Fibroblast of skin of abdomen (primary cell): ENCODE measurements at regions not wholly inside any gene's neighbourhood (a gene's known extent, or its start where the extent isn't known, plus 50 kb on each side); places are given as distances from the start of the nearest gene placed in this dataset.

Experiments
- DNase-seq: peaks from one replicate; pipeline ENCODE4 v3.0.0-alpha.2; 2013

DNA sequence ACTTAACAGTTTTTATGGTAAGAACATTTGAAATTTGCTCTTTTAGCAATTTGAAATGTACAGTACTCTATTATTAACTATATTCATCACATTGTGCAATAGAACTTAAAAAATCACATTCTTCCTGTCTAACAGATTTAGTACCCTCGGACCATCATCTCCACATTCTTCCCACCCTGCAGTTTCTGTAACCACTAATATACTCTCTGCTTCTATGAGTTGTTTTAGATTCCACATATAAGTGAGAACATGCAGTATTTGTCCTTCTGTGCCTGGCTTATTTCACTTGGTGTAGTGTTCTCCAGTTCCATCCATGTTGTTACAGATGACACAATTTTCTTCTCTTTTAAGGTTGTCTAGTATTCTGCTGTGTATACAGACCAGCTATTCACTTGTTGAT is 88.9 kb upstream of the SEC61G start:
- DNase-seq = no peak

DNA sequence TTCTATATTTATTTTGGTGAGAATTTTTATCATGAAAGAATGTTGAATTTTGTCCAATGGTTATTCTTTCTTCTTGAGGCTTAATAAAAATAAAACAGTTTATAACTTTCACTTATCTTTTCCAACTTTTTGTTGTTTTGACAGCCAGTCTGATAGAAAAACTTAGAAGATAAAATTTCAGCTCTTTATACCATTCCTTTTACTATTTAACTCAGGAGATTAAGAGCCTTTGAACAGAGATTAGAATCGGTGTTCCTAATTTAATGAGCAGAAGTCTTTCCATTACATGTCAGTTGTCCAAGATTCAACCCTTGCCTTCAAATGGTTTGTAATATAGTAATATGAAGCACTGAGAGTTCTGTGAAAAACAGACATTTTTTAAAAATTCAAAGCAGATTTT is 97.8 kb upstream of the SEC61G start:
- DNase-seq = no peak

DNA sequence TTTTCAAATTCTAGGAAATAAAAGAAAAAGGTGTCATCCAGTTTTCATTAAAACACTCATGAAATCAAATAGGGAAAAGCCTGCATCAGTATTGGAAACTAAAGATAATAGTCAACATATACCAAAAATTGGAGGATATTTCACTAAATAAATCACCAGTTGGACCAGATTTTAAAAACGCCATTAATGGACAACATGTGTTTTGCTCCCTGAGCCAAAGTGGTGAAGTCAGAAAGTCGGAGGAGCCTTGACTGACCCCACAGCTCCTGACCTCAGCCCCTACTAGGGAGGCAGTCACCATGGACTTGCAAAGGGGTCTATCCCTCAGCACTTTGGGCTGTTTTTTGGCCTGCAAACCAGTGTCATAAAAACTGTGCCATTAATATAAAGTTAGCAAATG is 98.3 kb upstream of the SEC61G start:
- no peak for DNase-seq

DNA sequence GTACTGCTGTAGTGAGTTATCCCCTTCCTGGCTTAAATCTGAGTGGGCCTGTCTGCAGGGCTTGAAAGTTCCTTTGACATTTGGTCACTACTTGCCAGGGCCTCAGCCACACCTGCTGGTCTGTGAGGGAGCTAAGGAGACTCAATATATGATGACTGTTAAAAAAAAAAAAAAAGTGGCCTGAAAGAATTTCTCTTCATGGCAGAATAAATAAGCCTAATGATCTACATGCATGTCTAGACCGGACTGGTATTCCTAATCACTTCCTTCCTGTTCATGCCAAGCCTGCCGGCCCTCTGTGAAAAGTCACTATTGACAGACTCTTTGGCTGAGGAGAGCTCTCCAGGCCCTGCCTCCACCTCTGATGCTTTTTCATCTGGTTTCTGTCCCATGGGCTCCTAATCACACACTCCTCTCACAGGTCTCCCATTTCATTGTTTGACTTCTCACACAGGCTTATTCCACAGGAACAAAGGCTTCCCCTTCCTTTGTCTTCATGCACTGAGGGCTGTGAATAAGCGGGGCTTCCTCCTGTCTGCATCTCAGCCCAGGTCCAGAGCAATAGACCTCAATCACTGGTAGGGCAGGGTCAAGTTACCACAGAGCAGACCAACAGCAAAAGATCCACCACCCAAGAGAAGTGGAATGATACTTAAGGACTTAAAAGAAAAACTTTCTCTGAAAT is 99.1 kb upstream of the SEC61G start:
- no peak for DNase-seq

DNA sequence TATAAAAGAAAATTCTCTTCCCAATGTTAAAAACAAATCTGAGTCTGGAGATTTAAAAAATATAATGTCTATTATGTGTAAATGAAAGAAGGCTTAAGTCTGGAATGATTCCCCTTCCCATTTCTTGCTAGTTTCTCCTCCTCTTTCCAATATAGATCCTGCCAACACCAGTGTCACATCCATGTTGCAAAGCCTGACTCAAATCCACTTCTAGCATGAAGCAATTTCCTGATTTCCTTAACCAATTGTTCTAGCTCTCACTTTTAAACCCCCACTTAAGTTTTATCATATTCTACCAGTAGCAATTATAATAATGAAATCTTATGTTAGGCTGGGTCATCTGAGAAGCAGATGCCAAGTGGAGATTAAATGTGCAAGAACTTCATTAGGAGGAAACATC is 100.1 kb upstream of the SEC61G start:
- DNase-seq = no peak

DNA sequence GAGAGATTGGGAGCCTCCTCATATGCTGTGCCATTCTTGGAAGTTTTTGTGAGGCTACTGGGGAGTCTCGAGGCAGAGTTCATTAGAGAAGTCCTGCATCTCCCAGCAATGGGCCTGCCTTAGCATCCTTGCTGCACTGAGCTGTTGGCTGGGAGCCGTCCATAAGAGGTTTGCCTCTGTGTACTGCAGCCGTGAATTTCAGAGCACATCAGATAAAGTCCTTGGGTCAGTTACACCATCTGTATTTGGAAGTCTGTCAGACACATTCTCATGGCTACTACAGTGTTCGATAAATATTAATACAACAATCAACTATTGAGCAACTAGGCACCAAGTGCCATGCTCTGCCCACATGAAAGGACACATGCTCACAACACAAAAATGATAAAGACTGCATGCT is 100.5 kb upstream of the SEC61G start:
- no peak for DNase-seq

DNA sequence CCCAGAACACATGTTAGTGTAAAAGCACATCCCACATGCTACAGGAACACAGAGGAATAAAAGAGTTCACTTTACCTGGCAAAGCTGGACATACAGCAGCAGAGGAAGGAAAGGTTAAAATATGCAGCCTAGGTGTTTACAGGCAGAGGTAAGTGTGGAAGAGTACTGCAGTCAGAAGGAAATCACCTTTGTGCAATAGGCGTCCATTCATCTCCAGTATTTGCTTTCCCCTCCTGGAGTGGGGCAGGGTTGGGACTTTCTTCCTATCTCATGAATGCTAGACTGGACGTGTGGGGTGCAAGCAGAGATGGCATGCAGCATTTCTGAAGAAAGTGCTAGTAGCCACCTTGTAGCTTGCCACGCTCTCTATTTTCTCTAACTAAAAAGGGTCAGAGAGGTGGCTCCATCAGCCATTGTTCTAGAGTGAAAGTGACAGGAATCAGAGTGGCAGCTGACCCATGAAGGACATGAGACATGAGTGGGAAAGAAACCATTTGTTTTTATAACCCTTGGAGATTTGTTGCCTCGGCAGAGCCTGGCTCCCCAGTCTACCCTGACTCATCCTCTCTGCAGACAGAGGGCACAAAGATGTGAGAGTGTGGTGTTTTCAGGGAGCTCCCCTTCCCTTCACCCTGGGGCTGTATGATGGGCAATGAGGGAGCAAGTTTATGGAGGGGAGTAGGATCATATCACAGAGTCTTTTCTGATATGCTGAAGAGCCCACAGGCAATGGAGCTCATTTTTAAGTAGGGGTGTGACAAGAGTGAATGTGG is 101.2 kb upstream of the SEC61G start:
- DNase-seq = no peak

DNA sequence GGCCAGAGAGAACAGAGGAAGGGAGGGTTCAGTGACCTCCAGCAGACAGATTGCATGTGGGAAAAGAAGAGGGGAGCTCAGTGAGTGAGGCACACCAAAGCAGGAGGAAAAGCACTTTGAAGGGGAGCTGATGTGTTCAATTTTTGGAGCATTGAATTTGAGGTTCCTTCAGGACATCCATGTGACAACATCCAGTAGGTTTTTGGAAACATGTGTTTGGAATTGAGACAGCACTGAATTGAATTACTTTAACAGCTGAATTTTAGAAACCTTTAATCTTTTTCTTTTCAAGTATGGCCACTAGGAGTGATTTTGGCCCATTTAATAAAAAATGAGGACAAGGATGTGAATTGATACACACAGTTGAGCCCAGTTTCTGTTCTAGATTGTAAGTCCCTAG is 101.8 kb upstream of the SEC61G start:
- DNase-seq = no peak

DNA sequence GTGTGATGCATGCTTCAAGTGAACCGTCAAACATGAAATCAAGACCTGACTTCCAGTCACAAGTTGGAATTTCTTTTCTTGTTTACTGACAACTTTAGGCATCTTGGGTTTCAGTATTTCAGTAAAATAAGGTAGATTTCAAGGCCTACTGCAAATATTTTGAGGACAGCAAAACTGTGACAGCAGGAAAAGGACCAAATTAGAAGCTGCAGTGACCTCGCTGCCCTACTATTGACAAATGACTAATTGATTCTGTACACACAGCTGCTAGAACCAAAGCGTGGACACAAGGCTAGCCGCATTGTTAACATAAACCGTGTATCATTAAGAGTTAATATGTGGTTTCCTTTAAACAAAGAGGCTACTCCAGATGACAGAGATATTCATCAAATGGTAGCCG is 105.7 kb upstream of the SEC61G start:
- DNase-seq = no peak

DNA sequence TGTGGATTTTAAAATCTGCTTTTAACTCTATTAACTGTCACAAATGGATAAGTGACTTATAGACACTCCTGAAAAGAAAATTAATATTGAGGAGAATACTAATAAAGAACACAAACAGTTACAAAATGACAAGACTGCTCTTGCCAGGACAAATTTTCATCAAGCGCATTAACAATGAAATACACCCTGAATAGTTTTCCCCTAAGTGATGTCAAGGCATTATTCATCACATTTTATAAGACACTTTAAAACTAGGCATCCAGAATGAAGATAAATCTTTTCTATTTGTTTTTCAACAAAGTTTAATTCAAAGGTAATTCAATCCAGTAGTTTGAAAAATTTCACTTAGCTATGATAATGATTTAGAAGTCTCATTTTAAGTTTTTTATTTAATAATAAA is 110.5 kb upstream of the SEC61G start:
- no peak for DNase-seq

DNA sequence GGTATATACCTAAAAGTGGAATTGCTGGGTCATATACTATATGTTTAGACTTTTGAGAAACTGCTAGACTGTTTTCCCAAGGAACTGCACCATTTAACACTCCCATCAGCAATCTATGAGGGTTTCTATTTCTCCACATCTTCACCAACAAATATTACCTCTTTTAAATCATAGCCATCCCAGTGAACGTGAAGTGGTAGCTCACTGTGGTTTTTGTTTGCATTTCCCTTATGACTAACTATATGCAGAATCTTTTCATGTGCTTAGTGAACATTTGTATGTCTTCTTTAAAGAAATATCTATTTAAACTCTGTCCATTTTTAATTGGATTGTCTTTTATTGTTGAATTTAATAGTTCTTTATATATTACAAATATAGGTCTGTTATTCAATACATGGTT is 115.8 kb upstream of the SEC61G start:
- DNase-seq = no peak

DNA sequence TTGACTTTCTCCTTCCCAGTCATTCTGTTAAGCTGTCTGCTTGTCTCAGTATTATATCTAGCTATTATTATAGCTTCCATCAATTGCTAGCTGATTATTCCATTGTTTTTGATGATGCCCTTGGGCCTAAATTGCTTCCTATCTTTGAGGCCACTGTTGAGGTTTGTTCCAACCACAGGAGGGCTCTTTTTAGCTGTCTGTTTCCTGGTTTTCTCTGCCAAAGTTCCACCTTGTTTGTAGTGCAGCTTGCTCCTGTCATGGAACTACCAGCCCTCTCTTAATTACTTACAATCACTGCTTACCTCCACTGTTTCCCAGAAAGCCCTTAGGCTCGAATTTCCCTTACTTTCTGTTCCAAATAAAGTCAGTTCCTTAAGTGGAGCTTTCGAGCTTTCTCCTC is 118.7 kb upstream of the SEC61G start:
- no peak for DNase-seq

DNA sequence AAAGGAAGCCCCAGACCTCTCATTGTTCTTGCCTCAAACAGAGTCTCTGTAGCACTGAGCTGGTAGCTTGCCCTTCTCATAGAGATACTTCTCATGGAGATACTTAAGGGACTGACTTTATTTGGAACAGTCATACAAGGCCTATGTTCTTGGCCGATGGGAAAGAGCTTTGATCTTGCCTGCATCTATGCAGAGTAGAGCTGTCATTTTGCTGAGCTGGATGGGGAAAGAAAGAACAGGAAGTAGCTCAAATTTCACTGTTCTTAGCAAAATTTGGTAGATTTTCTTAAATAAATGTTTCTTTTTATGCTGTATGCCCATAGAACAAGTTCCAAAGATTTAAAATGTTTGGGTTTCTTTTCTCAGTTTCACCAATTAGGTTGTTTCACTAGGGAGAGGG is 119.3 kb upstream of the SEC61G start:
- no peak for DNase-seq

DNA sequence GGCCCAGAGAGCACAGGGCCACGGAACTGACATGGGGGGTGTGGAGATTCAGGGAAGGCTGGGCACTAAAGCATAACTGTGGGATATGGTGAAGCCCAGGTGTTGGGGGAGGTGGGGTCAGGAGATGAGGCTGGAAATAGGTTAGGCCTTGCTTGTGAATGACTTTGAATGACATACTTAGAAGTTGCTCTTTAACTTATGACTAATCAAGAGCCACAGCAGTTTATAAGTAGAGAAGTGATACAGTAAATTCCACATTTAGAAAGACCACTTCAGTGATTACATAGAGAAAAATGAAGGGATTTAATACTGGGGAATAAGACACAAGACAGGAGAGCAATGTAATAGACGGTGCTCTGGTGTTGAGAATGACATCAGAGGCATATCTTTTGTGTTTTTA is 120.8 kb upstream of the SEC61G start:
- no peak for DNase-seq

DNA sequence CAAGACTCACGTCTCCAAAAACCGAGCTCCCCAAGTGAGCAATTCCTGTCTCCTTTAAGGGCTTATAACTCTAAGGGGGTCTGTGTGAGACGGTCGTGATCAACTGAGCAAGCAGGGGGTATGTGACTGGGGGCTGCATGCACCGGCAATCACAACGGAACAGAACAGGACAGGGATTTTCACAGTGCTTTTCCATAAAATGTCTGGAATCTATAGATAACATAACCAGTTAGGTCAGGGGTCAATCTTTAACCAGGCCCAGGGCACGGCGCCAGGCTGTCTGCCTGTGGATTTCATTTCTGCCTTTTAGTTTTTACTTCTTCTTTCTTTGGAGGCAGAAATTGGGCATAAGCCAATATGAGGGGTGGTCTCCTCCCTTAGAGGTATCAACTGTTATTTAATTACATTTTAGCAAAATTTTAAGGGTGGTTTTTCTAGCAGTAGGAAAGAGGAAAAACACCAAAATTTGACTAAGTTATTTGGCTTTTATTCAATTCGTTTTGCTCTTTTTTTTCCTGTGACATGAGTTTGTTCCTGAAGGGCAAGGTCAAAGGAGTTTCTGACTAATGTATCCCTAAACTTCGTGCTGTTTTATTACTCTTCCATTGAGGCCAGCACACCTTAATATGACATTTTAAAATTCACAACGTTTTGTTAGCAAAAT is 121.4 kb upstream of the SEC61G start:
- DNase-seq = no peak

DNA sequence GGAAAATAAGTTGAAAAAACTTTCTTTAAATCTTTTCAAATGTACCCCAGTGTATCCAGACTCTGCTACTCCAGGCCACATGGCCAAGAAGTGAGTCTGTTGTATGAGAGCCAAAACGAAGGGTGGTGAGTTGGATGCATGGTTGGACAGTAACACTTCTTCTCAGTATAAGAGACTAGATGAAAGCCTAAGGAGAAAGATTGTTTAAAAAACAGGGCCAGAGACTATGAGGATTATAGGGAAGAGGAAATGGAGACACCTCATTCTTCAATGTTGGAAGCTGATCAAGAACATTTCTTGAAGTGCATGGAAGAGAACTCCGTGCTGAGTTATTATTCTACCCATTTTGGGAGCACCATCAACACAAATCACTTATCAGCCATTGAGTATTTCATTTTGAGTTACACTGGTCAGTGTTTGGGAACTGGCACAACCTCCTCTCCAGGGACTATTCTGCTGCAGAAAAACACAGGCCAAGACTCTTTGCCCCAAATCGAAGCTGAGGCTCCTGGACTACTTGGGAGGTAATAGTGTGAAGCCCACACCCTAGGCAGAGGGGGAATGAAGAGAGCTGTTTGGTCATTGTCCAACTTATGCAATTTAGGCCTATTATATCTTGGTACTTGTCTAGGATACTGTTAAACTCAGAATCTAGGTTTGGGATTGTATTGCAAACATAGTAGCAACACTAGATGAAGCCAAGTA is 123.0 kb upstream of the SEC61G start:
- no peak for DNase-seq

DNA sequence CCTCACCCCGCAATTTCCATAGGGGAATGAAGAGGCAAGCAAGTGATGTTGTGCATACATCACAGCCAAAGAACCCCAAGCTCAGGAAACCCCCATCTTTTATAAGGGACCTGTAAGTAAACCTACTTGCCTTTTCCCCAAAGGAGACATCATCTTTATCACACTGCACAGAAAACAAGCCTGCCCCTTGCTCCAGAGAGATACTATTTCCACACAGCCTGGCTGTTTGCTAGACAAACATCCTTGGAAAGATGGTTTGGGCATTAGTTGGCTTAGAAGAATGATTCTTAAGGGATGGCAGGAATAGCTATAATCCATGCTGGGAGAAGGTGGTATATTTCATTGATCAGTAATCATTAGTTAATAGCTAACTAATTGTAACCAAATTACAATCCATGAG is 123.7 kb upstream of the SEC61G start:
- DNase-seq = no peak

DNA sequence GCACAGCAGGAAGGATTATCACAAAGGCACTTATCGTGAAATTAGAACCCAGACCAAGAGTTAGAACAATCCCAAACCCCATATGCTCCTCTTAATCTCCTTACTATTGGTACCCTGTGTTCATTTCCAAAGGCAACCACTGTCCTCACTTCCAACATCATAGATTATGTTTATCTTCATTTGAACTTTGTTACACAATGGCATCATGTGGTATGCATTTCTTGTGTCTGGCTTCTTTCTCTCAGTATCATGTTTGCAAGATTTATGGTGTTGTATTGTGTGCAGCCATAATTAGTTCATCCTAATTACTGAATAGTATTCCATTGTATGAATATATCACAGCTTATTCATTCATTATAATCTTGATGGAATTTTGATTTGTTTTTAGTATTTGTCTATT is 124.6 kb upstream of the SEC61G start:
- no peak for DNase-seq

DNA sequence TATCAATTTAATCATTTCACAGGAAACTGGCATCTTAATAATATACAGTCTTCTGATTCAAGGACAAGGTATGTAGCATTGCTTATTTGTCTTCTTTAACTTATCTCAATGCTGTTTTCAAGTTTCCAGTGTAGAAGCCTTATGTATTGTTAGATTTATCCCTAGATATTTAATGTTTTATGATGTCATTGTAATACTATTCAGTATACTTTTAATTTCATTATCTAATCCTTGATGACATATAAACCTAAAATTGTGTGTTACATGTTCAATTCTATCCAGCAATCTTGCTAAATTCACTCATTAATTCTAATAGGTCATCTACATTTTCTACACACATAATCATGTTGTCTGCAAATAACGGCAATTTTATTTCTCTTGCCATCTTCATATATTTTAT is 126.3 kb upstream of the SEC61G start:
- no peak for DNase-seq

DNA sequence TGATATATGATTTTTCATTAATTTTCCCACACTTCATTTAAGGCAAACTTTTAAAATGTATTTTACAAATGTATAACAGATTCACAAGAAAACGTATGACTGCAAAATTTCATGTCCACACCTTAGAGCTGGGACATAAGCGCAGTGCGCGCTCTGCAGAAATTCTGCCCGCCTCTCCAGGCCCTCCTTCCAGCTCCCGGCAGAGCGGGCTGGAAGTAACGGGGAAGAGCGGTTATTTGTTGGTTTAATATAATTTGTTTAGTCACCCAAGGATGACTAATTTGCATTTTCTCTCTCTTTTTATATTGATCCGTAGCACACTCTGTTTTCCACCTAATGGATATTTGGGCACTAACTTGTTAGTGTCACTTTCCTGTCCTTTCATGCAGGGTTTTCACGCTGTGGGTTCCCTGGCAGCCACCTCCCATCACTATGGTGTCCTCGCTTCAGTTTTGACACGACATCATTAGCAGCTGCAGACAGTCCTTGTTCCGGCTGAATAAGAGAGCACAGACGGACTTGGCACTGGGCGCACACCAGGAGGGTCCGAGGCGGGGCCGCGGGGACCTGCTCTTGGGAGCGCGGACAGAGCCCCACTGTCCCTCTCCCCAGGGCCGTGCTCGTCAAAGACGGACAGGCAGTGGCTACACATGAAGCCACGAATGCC is 129.2 kb upstream of the SEC61G start:
- DNase-seq = no peak

DNA sequence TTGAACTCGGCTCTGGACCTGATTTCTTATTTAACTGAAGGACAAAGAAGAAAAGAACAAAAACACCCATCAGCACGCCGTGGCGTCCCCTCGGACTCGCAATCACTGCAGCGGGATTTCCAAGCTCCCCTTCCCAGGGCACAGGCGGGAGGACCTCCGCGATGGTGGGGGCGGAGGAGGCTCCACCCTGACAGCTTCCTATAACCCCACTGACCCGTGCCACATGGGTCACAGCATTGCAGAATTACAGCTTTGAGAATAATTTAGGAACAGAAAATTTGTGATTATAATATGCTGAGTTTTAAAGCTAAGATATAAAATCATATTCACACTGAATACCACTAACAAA is 129.7 kb upstream of the SEC61G start:
- DNase-seq = no peak

DNA sequence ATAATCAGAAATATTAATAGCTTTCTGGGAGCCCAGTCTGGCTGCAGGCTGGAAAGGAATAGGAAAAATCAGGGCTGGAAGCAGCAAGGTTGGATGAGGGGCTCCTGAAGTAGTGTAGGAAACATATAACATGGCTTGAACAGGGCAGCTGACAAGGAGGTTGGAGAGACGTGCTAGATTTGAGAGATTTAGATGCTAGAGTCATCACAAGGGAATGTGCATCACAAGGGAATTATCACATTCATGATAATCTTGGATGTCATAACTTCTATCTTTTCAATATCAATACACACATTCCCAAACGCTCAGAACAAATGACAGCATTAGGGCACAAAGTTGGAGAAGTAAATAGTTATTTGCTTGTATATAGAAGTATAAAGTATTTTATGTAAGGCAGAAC is 120.9 kb upstream of the EGFR start:
- no peak for DNase-seq
